A549 (cell line): ENCODE measurements at regions not wholly inside any gene's neighbourhood (a gene's known extent, or its start where the extent isn't known, plus 50 kb on each side); places are given as distances from the start of the nearest gene placed in this dataset.

Experiments
- ATAC-seq, 2 experiments: fragments of 200-7000 bp in 1 of 2; fragments of >200 bp in 1 of 2; cut with Nextera tagmentation in 1 of 2; cut with Tn5 transposase in 1 of 2; 3 replicates each; pipeline versions ENCODE4 v1.8.0 to v1.9.1; 2018 to 2020; ENCODE audit warnings: mild to moderate bottlenecking in 1 of 2, moderate library complexity in 1 of 2
- CTCF ChIA-PET: fragments of 300-600 bp; sonication (Branson Sonifier 250); formaldehyde crosslinking; extraction: SDS; loops from one replicate; lab custom pipeline; 2021; ENCODE audit warnings: antibody characterized with exemption, inconsistent platforms; lab: Yijun Ruan, JAX
- POLR2A ChIA-PET: fragments of 350-600 bp; formaldehyde crosslinking; extraction: SDS; loops from one replicate; lab custom pipeline; 2021; ENCODE audit warnings: antibody characterized with exemption, inconsistent platforms; lab: Yijun Ruan, JAX
- DNase-seq, 2 experiments: peaks; one replicate each; pipeline versions ENCODE4 v3.0.0 to v3.0.0-alpha.2; 2011 to 2016; ENCODE audit warnings: low read depth in 1 of 2, low spot score in 1 of 2
- FAIRE-seq: peaks from 2 replicates; lab custom pipeline; 2011; peaks lifted over from hg19 to GRCh38; lab: Jason Lieb, UNC
- H3K27ac ChIP-seq, 2 experiments: fragments of >200 bp; sonication (Bioruptor Twin); formaldehyde crosslinking; 3 replicates each; pipeline ENCODE4 v1.5.1; 2016 to 2017
- H3K4me1 ChIP-seq: fragments of >200 bp; sonication (Bioruptor Twin); formaldehyde crosslinking; 3 replicates; pipeline ENCODE4 v1.6.1; 2016
- H3K4me2 ChIP-seq: fragments of >200 bp; sonication (Bioruptor Twin); formaldehyde crosslinking; 3 replicates; pipeline ENCODE4 v1.6.1; 2016
- H3K4me3 ChIP-seq: fragments of >200 bp; sonication (Bioruptor Twin); formaldehyde crosslinking; 3 replicates; pipeline ENCODE4 v1.5.1; 2016
- H3K9me3 ChIP-seq: fragments of >200 bp; sonication (Bioruptor Twin); formaldehyde crosslinking; 3 replicates; pipeline ENCODE4 v1.6.1; 2016
- BHLHE40 ChIP-seq: IDR thresholded peaks from 2 replicates; pipeline ENCODE4 v1.6.1; 2012; ENCODE audit warnings: low read depth, low read length, inconsistent platforms
- CBX2 ChIP-seq: fragments of 200-600 bp; sonication (generic); IDR thresholded peaks from 2 replicates; pipeline ENCODE4 v1.6.1; 2016; ENCODE audit warnings: low read depth, mild to moderate bottlenecking, borderline replicate concordance
- CEBPB ChIP-seq, 2 experiments: fragments of >200 bp in 1 of 2; sonication (Bioruptor Twin) in 1 of 2; formaldehyde crosslinking in 1 of 2; IDR thresholded peaks; 2 replicates each; pipeline ENCODE4 v1.6.1; 2012 to 2016
- CHD4 ChIP-seq: fragments of 200-600 bp; sonication (generic); IDR thresholded peaks from 2 replicates; pipeline ENCODE4 v1.6.1; 2016; ENCODE audit warnings: antibody characterized with exemption, mild to moderate bottlenecking, borderline replicate concordance
- EP300 ChIP-seq, 2 experiments: fragments of >200 bp; sonication (Bioruptor Twin); formaldehyde crosslinking; IDR thresholded peaks; 2 replicates in 1 of 2; 3 replicates in 1 of 2; pipeline ENCODE4 v1.6.1; 2016 to 2017
- ESRRA ChIP-seq: fragments of 150-350 bp; IDR thresholded peaks from 2 replicates; pipeline ENCODE4 v1.6.1; 2014; ENCODE audit warnings: mild to moderate bottlenecking, low read length, borderline replicate concordance
- FOXS1 ChIP-seq: fragments of 250-450 bp; sonication (Bioruptor Pico); IDR thresholded peaks from 2 replicates; pipeline ENCODE4 v1.5.0; 2020; ENCODE audit warnings: mild to moderate bottlenecking, moderate library complexity
- GATA3 ChIP-seq: IDR thresholded peaks from 2 replicates; pipeline ENCODE4 v1.6.1; 2012; ENCODE audit warnings: borderline replicate concordance
- HDAC2 ChIP-seq: fragments of 200-600 bp; sonication (generic); IDR thresholded peaks from 2 replicates; pipeline ENCODE4 v1.6.1; 2016
- HES2 ChIP-seq: fragments of >200 bp; sonication (Bioruptor Twin); formaldehyde crosslinking; IDR thresholded peaks from 2 replicates; pipeline ENCODE4 v1.6.1; 2016
- KDM5A ChIP-seq: fragments of 200-600 bp; sonication (generic); IDR thresholded peaks from 2 replicates; pipeline ENCODE4 v1.6.1; 2016; ENCODE audit warnings: antibody characterized with exemption, mild to moderate bottlenecking
- MAZ ChIP-seq: fragments of 150-350 bp; IDR thresholded peaks from 2 replicates; pipeline ENCODE4 v1.6.1; 2014; ENCODE audit warnings: antibody characterized with exemption, low read depth, low read length, borderline replicate concordance
- RARB ChIP-seq: fragments of 250-450 bp; sonication (Bioruptor Pico); IDR thresholded peaks from 2 replicates; pipeline ENCODE4 v1.8.0; 2021; ENCODE audit warnings: mild to moderate bottlenecking, moderate library complexity
- TP53 ChIP-seq: fragments of 250-450 bp; sonication (Bioruptor Pico); IDR thresholded peaks from 2 replicates; pipeline ENCODE4 v1.5.0; 2021; ENCODE audit warnings: mild to moderate bottlenecking, moderate library complexity
- ZFP36 ChIP-seq: fragments of 450-650 bp; IDR thresholded peaks from 2 replicates; pipeline ENCODE4 v1.6.1; 2014; ENCODE audit warnings: borderline replicate concordance; ENCODE audit not compliant: partially characterized antibody
- ZNF302 ChIP-seq: fragments of 250-450 bp; sonication (Bioruptor Pico); IDR thresholded peaks from 2 replicates; pipeline ENCODE4 v1.9.0; 2021; ENCODE audit warnings: inconsistent platforms, mild to moderate bottlenecking, moderate library complexity
- WGBS: methylation state at CpG from one replicate; pipeline ENCODE4 v1.1.6; 2017; ENCODE audit errors: missing lambda C conversion rate; 5-methylcytosine and 5-hydroxymethylcytosine counted together
- TF ChIP-seq, protein P1 (sequence below): IDR thresholded peaks from 2 replicates; pipeline ENCODE4 v1.6.1; 2012
- TF ChIP-seq, protein P2 (sequence below): fragments of 250-450 bp; sonication (Bioruptor Pico); IDR thresholded peaks from 2 replicates; pipeline ENCODE4 v1.5.0; 2020; ENCODE audit warnings: low read depth, mild to moderate bottlenecking, moderate library complexity
- TF ChIP-seq, protein P3 (sequence below): fragments of 200-600 bp; sonication (generic); IDR thresholded peaks from 2 replicates; pipeline ENCODE4 v1.6.1; 2016; ENCODE audit warnings: antibody characterized with exemption, mild to moderate bottlenecking, moderate library complexity
- TF ChIP-seq, protein P4 (sequence below): fragments of >200 bp; sonication (Bioruptor Twin); formaldehyde crosslinking; IDR thresholded peaks from 3 replicates; pipeline ENCODE4 v1.5.1; 2016
- TF ChIP-seq, protein P5 (sequence below): fragments of 150-350 bp; IDR thresholded peaks from 2 replicates; pipeline ENCODE4 v1.6.1; 2014; ENCODE audit warnings: low read depth, mild to moderate bottlenecking, low read length

DNA sequence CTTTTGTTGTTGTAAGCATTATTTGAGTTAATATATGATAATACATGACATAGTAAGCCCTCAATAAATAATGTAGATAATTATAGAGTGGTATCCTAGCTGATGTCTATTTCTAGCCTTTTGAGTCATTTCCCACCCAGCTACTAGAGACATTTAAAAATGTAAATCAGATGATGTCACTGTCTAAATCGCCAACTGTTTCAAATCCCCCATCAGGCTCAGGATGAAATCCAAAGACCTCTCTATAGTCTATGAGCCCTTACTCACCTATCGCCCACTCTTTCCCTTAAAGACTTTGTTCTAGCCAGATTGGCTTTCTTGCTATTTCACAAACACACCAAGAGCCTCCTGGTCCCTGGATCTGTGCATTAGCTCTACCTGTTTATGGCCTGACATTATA lies 135.4 kb upstream of the PLET1 start:
- TF ChIP-seq, protein P1, sequence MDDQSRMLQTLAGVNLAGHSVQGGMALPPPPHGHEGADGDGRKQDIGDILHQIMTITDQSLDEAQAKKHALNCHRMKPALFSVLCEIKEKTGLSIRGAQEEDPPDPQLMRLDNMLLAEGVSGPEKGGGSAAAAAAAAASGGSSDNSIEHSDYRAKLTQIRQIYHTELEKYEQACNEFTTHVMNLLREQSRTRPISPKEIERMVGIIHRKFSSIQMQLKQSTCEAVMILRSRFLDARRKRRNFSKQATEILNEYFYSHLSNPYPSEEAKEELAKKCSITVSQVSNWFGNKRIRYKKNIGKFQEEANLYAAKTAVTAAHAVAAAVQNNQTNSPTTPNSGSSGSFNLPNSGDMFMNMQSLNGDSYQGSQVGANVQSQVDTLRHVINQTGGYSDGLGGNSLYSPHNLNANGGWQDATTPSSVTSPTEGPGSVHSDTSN, result no peak
- TF ChIP-seq CBX2 (no peak), GATA3 (no peak), CHD4 (no peak), MAZ (no peak), BHLHE40 (no peak), CEBPB (IDR thresholded peaks at IDR 0.05) (no peak), EP300 (IDR thresholded peaks at IDR 0.05) (no peak)
- TF ChIP-seq, protein P2, sequence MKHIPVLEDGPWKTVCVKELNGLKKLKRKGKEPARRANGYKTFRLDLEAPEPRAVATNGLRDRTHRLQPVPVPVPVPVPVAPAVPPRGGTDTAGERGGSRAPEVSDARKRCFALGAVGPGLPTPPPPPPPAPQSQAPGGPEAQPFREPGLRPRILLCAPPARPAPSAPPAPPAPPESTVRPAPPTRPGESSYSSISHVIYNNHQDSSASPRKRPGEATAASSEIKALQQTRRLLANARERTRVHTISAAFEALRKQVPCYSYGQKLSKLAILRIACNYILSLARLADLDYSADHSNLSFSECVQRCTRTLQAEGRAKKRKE (CRISPR knock-in tag), result no peak
- TF ChIP-seq, all 56 proteins: peak for 0
- POLR2A ChIA-PET, result no interaction called here
- ATAC-seq, result no peak

GRCh38 chr11:112398798-112399478 lies 138.3 kb upstream of the PLET1 start:
- H3K4me2 ChIP-seq, result no peak overlapping the region
- ATAC-seq, result no peak
- H3K4me3 ChIP-seq, result no peak overlapping the region
- no peaks in the 10 kb centered on the region for H3K9me3 ChIP-seq
- no peak overlapping the region for H3K27ac ChIP-seq
- TF ChIP-seq, protein P3, sequence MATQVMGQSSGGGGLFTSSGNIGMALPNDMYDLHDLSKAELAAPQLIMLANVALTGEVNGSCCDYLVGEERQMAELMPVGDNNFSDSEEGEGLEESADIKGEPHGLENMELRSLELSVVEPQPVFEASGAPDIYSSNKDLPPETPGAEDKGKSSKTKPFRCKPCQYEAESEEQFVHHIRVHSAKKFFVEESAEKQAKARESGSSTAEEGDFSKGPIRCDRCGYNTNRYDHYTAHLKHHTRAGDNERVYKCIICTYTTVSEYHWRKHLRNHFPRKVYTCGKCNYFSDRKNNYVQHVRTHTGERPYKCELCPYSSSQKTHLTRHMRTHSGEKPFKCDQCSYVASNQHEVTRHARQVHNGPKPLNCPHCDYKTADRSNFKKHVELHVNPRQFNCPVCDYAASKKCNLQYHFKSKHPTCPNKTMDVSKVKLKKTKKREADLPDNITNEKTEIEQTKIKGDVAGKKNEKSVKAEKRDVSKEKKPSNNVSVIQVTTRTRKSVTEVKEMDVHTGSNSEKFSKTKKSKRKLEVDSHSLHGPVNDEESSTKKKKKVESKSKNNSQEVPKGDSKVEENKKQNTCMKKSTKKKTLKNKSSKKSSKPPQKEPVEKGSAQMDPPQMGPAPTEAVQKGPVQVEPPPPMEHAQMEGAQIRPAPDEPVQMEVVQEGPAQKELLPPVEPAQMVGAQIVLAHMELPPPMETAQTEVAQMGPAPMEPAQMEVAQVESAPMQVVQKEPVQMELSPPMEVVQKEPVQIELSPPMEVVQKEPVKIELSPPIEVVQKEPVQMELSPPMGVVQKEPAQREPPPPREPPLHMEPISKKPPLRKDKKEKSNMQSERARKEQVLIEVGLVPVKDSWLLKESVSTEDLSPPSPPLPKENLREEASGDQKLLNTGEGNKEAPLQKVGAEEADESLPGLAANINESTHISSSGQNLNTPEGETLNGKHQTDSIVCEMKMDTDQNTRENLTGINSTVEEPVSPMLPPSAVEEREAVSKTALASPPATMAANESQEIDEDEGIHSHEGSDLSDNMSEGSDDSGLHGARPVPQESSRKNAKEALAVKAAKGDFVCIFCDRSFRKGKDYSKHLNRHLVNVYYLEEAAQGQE, result no peak
- TF ChIP-seq KDM5A (no peak), CEBPB (IDR thresholded peaks at IDR 0.05) (no peak), FOXS1 (CRISPR knock-in tag) (no peak), RARB (CRISPR knock-in tag) (no peak), HES2 (no peak), HDAC2 (no peak), ESRRA (no peak), TP53 (CRISPR knock-in tag) (no peak), ZFP36 (no peak), ZNF302 (no peak)
- TF ChIP-seq, protein P4, sequence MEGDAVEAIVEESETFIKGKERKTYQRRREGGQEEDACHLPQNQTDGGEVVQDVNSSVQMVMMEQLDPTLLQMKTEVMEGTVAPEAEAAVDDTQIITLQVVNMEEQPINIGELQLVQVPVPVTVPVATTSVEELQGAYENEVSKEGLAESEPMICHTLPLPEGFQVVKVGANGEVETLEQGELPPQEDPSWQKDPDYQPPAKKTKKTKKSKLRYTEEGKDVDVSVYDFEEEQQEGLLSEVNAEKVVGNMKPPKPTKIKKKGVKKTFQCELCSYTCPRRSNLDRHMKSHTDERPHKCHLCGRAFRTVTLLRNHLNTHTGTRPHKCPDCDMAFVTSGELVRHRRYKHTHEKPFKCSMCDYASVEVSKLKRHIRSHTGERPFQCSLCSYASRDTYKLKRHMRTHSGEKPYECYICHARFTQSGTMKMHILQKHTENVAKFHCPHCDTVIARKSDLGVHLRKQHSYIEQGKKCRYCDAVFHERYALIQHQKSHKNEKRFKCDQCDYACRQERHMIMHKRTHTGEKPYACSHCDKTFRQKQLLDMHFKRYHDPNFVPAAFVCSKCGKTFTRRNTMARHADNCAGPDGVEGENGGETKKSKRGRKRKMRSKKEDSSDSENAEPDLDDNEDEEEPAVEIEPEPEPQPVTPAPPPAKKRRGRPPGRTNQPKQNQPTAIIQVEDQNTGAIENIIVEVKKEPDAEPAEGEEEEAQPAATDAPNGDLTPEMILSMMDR, result no peak
- TF ChIP-seq, protein P5, sequence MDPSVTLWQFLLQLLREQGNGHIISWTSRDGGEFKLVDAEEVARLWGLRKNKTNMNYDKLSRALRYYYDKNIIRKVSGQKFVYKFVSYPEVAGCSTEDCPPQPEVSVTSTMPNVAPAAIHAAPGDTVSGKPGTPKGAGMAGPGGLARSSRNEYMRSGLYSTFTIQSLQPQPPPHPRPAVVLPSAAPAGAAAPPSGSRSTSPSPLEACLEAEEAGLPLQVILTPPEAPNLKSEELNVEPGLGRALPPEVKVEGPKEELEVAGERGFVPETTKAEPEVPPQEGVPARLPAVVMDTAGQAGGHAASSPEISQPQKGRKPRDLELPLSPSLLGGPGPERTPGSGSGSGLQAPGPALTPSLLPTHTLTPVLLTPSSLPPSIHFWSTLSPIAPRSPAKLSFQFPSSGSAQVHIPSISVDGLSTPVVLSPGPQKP, result no peak
- TF ChIP-seq, protein P2 (CRISPR knock-in tag), result no peak
- TF ChIP-seq, all 56 proteins: peak for 0
- ChIA-PET POLR2A (no interaction called here), CTCF (no interaction called here)
- FAIRE-seq (no peak), DNase-seq (no peak)
- 55% methylated on average over 9 of the region's 9 CpGs for WGBS
- no peaks in the 10 kb centered on the region for H3K4me1 ChIP-seq

More for the DNA sequence above, 135.4 kb upstream of the PLET1 start:
- Histone ChIP-seq H3K4me3 (no peak overlapping the region), H3K9me3 (no peaks in the 10 kb centered on the region), H3K27ac (no peak overlapping the region), H3K4me1 (no peaks in the 10 kb centered on the region), H3K4me2 (no peak overlapping the region)
- FAIRE-seq, result no peak
- DNase-seq, result no peak
- CTCF ChIA-PET, result no interaction called here
- 48% methylated on average over 2 of the region's 2 CpGs for WGBS
